ENCODE measurements at regions not wholly inside any gene's neighbourhood (a gene's known extent, or its start where the extent isn't known, plus 50 kb on each side); places are given as distances from the start of the nearest gene placed in this dataset.
A peak's percentile ranks its signal among the peaks of the same experiment; 100 is the strongest.
"Not testable (repeated sequence)": the region's sequence is repeated elsewhere in the genome, so short reads cannot be mapped to it uniquely, and the experiment has no call there.

DNA sequence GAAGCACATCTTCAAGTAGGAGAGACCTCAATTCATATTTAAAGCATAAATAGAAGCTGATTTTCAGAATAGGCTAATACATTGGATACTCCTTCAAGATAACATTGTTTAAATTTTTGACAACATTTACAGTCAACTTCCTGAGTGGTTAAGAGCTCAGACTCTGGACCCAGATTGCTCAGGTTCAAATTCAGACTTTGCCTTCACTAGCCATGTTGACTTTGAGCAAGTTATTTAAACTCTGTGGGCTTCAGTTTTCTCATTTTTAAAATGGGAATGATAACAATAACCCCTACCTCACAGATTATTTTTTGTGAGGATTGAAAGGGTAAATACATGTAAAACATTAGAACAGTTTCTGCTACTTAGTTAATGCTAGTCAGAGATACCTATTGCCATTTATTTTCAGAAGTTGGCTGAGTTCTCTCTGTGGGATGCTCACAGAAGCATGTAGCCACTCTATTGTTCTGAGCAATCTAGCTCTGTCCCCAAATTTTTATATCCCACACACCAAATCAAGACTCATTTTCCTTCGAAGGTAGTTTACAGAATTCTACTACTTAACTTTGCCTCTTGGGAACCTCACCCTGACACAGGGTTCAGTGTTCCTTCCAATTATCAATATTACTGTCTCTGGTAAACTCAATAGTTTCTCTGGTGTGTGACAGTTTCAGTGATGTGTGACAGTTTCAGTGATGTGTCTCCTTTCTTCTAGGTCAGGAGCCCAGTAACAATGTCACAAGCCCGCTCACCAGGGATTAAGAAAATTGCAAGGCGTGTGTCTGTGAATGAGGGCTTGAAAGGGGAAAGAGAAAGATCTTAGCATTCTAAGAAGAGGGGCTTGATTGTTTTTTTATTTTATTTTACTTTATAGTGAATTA, 79.4 kb upstream of the OSTN start:
- DNase-seq (ENCODE audit: extremely low read depth, low read depth) = no peak
- TF ChIP-seq, protein P1, sequence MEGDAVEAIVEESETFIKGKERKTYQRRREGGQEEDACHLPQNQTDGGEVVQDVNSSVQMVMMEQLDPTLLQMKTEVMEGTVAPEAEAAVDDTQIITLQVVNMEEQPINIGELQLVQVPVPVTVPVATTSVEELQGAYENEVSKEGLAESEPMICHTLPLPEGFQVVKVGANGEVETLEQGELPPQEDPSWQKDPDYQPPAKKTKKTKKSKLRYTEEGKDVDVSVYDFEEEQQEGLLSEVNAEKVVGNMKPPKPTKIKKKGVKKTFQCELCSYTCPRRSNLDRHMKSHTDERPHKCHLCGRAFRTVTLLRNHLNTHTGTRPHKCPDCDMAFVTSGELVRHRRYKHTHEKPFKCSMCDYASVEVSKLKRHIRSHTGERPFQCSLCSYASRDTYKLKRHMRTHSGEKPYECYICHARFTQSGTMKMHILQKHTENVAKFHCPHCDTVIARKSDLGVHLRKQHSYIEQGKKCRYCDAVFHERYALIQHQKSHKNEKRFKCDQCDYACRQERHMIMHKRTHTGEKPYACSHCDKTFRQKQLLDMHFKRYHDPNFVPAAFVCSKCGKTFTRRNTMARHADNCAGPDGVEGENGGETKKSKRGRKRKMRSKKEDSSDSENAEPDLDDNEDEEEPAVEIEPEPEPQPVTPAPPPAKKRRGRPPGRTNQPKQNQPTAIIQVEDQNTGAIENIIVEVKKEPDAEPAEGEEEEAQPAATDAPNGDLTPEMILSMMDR (IDR thresholded peaks at IDR 0.05; ENCODE audit: low read depth, low read length) = no peak

DNA sequence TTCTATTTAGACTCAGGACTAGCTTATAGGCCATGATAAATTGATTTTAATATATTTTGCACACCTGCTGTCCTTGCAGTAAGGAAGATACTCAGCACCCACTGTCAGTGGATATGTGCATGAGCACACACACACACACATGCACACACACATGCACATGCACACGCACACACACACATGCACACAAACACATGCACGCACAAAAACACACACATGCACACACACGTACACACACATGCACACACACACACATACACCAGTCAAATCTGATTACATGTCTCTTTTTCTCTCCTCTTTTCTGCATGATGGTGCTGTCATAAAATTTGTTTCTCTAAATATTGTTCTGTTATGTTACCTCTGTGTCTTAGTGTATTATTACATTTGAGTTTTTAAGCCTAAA, 87.3 kb upstream of the OSTN start:
- TF ChIP-seq, protein P1 (IDR thresholded peaks at IDR 0.05; ENCODE audit: low read depth, low read length) = no peak
- DNase-seq (ENCODE audit: extremely low read depth, low read depth) = no peak

DNA sequence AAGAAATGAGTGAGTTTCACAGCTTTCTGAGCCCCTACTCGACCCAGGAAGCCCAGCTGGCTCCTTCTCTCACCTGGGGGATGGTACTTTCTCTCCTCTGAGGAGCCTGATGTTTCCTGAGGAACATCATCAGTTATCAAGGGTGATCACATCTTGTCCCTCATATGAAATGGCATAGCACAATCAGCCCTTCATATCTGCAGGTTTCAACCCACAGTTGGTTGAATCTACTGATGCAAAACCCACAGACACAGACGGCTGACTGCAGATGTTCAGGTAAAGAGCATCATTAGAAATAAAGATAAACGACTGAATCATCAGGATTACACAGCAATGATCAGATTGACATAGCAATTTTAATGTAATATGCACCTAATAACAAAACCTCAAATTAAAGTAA, 93.6 kb upstream of the OSTN start:
- TF ChIP-seq, protein P1 (IDR thresholded peaks at IDR 0.05; ENCODE audit: low read depth, low read length) = no peak
- no peak for DNase-seq (ENCODE audit: extremely low read depth, low read depth)

DNA sequence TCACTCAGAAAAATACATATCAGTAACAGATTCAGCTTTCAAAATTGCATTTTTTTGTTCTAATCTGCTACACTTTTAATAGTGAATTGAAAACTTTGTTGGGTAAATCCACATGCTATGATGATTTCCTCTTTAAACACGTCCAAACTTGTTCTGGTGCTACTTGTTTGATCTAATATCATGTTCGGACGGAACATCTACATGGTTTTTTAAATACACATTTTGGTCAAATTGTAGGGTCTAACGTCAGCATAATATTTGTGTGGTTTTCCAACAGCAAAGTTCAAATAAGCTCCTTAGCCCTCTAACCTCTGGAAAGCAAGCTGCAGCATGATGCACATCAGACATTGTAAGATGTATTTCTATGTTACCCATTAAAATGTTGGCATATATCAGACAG, 98.5 kb upstream of the OSTN start:
- TF ChIP-seq, protein P1 (IDR thresholded peaks at IDR 0.05; ENCODE audit: low read depth, low read length) = no peak
- no peak for DNase-seq (ENCODE audit: extremely low read depth, low read depth)

DNA sequence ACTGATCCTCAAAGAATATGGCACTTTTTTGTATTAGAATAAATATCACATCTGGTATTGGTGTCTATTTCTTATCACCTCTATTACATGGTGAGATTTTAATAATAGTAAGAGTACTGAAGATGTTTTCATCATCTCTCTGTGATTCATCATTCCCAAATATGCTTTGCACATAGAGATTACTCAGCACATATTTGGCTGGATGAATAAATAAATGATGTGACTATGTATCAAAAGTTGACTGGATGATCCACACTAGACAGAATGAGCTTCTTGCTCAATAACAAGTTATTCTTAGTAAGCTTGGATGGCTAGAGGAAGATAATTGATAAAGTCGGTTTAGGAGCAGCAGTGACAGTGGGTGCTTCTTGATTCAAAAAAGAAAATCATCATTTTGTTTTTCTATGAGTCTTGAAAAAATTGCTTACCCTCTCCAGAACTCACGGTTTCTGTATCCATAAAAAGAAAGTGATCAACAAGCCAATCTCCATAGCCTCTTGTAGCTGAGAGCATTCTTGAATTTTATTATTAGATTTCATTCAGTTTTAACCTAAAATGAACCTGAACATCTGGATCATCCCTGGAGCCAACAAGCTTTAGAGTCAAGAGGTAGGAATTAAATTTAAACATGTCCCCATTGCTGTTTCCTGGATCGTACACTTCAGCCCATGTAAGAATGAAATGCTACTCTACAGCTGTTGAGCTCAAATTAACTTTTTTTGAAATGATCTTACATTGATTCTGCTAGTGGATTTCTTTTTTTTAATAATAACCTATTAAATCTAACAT, 104.8 kb upstream of the OSTN start:
- TF ChIP-seq, protein P1 (IDR thresholded peaks at IDR 0.05; ENCODE audit: low read depth, low read length) = no peak
- peak; percentile 22 for DNase-seq (ENCODE audit: extremely low read depth, low read depth)

DNA sequence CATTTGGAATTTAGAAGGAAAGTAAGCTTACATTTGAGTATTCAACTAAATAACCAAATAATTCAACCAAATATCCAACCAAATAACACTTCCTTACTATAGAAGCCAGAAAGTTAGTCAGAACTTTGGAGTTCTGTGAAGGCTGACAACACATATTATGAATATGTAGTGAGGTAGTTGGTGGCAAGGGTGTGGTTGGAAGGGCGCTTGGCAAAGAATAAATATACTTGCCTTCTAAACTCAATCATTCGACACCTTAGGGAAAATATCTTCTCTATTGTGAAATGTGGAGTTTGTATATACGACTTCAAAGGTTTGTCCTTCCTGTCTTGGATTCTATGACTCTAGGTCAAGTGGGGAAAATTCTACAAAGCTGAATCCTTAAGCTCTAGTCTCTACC, 111.7 kb upstream of the OSTN start:
- TF ChIP-seq, protein P1 (IDR thresholded peaks at IDR 0.05; ENCODE audit: low read depth, low read length) = no peak
- DNase-seq (ENCODE audit: extremely low read depth, low read depth) = no peak

DNA sequence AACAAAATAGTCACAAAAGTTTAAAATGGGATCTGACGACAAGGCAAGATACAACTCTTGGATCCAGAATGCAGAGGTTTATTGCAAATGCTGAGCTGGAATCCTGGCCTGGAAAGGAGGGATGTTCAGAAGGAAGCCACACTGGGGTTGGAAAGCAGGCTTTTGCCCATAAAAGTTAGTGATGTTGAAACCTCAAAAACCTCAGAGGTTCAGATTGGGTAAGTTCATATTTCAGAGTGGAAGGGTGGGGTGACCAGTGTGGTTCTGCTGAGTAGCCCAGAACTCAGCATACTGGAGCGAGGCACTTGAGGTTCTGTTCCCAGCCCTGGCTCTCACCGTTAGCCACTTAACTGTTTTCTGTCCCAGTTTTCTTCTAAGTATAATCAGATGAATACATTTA, 114.0 kb upstream of the OSTN start:
- DNase-seq (ENCODE audit: extremely low read depth, low read depth) = no peak

DNA sequence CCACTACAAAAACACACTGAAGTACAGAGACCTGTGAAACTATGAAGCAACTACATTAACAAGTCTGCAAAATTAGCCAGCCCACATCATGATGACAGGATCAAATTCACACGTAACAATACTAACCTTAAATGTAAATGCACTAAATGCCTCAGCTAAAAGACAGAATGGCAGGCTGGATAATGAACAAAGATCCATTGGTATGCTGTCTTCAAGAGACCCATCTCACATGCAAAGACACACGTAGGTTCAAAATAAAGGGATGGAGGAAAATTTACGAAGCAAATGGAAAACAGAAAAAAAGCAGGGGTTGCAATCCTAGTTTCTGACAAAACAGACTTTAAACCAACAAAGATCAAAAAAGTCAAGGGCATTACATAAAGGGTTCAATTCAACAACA, 120.1 kb upstream of the OSTN start:
- DNase-seq (ENCODE audit: extremely low read depth, low read depth) = not testable (repeated sequence)

More for the DNA sequence above, 114.0 kb upstream of the OSTN start:
- TF ChIP-seq, protein P1 (IDR thresholded peaks at IDR 0.05; ENCODE audit: low read depth, low read length) = no peak

All from AG09319 (cell line).